ENCODE measurements at regions not wholly inside any gene's neighbourhood (a gene's known extent, or its start where the extent isn't known, plus 50 kb on each side); places are given as distances from the start of the nearest gene placed in this dataset.
A peak's percentile ranks its signal among the peaks of the same experiment; 100 is the strongest.
"Not testable (repeated sequence)": the region's sequence is repeated elsewhere in the genome, so short reads cannot be mapped to it uniquely, and the experiment has no call there.

DNA sequence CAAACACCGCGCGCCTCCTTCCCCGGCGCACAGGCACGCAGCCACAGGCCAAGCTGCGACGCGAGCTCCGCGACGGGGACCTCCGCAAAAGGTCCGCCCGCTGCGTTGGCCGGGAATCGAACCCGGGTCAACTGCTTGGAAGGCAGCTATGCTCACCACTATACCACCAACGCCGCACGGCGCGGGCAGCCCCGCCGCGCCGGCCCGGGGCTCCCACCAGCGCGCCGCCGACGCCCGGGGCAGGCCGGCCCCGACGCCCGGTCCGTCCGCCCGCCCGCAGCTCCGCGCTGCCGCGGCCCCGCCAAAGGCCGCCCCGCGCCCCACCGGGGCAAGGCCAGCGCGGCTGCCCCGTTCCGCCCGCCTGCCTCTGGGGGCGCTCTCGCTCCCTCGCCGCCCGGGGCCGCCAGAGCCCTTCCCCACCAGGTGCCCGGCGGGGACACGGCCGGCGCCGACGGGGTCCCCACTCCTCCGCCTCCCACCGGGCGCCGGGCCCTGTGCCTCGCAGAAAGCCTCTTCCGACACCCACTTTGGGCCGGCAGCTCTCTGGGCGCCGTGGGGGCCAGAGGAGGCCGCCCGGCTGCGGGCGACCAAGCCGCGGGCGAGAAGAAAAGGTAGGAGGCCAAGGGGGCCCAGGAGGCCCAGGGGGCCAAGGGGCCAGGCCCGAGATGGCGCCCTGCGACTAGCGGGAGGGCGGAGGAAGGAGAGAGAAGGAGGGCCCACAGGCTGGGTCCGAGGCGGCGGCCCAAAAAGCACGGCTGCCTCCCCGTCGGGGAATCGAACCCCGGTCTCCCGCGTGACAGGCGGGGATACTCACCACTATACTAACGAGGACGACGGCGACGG lies 50.2 kb upstream of the FCGR2A start:
- DNase-seq = not testable (repeated sequence)

DNA sequence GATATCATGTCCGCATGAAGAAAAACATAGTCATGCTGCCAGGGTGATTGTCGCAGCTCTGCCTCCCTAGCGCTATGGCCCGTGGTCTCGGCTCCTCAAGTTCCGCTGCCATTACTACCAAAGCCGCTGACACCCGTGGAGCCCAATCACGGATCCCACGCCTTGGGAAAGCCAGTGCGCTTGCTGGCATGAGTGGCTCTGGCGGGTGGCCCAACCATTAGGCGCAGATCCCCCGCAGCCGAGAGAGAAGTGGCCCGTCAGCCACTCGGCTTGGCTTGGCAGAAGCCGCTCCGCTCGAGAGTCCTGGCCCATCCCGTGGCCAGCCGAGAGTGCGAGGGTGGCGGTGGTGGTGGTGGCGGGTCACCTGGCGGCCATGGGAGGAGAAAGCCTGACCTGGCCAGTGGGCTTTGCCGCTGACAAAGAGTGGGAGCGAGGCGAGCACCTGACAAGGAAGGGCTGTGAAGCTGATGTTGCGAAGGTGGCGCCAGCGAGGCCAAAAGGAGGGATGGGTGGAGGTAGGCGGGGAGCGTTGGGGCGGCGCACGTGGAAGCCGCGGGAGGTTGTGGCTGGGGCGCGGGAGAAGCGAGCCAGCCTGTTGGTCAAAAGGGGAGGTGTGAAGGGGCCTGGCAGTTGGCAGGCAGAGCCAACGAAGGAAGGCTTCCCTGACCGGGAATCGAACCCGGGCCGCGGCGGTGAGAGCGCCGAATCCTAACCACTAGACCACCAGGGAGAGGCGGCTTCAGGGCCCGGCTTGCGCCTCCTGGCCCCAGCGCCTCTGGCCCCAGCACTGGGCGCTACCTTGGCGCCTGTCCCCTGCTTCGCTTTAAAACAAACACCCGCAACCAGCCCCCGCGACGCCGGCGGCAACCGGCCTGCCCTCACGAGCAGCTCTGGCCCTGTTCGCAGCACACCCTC lies 51.0 kb upstream of the FCGR2A start:
- DNase-seq = not testable (repeated sequence)

- not testable (repeated sequence) for DNase-seq
These were observed 53.4 kb upstream of the FCGR2A start for GRCh38 chr1:161451698-161452348.

GRCh38 chr1:161447760-161448332 lies 57.4 kb upstream of the FCGR2A start:
- not testable (repeated sequence) for DNase-seq

DNA sequence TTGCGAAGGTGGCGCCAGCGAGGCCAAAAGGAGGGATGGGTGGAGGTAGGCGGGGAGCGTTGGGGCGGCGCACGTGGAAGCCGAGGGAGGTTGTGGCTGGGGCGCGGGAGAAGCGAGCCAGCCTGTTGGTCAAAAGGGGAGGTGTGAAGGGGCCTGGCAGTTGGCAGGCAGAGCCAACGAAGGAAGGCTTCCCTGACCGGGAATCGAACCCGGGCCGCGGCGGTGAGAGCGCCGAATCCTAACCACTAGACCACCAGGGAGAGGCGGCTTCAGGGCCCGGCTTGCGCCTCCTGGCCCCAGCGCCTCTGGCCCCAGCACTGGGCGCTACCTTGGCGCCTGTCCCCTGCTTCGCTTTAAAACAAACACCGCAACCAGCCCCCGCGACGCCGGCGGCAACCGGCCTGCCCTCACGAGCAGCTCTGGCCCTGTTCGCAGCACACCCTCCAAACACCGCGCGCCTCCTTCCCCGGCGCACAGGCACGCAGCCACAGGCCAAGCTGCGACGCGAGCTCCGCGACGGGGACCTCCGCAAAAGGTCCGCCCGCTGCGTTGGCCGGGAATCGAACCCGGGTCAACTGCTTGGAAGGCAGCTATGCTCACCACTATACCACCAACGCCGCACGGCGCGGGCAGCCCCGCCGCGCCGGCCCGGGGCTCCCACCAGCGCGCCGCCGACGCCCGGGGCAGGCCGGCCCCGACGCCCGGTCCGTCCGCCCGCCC lies 58.1 kb upstream of the FCGR2A start:
- not testable (repeated sequence) for DNase-seq

DNA sequence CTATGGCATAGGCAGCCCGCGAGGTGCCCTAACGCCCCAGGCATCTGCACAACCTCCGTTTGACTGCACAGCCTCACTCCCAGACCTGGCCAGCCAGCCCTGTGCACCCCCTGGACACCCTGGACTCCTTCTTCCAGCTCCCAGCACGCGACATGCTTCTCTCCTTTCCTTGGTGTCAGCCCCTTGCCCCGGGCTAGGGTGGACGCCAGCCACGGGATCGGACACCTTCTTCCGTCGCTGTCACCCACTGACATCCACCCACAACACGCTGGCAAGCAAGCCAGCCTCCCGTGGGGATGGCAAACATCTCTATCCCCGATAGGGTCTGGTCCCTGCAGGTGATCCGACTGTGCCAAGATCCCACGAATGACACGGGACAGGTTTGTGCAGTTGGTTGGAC lies 60.5 kb upstream of the FCGR2A start:
- not testable (repeated sequence) for DNase-seq

- DNase-seq = not testable (repeated sequence)
These were observed 61.0 kb upstream of the FCGR2A start for GRCh38 chr1:161444255-161444654.

DNA sequence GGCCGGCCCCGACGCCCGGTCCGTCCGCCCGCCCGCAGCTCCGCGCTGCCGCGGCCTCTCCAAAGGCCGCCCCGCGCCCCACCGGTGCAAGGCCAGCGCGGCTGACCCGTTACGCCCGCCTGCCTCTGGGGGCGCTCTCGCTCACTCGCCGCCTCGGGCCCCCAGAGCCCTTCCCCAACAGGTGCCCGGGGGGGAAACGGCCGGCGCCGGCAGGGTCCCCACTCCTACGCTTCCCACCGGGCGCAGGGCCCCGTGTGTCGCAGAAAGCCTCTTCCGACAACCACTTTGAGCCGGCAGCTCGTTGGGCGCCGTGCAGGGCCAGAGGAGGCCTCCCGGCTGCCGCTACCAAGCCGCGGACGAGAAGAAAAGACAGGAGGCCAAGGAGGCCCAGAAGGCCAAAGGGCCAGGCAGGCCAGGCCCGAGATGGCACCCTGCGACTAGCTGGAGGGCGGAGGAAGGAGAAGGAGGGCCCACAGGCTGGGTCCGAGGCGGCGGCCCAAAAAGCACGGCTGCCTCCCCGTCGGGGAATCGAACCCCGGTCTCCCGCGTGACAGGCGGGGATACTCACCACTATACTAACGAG lies 64.9 kb upstream of the FCGR2A start:
- peak; percentile 29 for DNase-seq

DNA sequence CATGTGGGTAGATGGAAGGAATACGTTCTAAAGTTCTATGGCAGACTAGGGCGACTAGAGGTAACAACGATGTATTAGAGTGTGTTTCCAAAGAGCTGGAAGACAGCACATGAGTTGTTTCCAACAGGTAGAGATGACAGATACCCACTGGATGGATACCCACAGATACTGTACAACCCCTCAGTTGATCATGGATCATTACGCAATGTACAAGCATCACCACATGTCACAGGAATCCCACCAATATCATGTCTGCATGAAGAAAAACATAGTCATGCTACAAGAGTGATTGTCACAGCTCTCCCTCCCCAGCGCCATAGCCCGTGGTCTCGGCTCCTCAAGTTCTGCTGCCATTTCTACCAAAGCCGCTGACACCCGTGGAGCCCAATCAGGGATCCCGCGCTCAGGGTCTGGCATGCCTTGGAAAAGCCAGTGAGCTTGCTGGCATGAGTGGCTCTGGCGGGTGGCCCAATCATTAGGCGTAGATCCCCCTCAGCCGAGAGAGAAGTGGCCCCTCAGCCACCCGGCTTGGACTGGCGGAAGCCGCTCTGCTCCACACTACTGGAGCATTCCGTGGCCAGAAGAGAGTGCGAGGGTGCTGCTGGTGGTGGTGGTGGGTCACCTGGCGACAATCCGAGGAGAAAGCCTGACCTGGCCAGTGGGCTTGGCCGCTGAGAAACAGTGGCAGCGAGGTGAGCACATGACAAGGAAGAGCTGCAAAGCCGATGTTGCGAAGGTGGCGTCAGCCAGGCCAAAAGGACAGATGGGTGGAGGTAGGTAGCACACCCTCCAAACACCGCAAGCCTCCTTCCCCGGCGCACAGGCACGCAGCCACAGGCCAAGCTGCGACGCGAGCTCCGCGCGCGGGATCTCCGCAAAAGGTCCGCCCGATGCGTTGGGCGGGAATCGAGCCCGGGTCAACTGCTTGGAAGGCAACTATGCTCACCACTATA lies 65.7 kb upstream of the FCGR2A start:
- no peak for DNase-seq

GRCh38 chr1:161433191-161433590 lies 65.5 kb upstream of the CFAP126 start:
- DNase-seq = not testable (repeated sequence)

DNA sequence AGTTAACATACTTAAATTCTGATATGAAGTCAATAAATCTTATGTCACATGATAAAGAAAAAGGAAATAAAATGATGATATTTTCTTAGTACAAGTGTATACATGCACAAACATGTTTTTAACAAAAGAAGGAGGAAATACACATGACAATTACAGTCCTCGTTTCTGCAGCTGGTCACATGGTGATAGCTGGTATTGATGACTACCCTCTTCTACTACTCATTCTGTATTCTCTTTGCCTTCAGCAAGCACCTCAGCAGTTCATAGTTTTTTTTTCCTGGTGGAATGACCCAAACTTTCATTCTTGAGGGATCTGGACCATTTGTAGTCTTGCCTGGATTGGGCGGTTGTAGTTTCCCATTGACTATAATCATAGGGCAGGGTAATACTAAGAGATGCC lies 64.4 kb upstream of the CFAP126 start:
- no peak for DNase-seq

GRCh38 chr1:161427733-161428516 lies 60.2 kb upstream of the CFAP126 start:
- peak; percentile 6 for DNase-seq

GRCh38 chr1:161422914-161423313 lies 55.2 kb upstream of the CFAP126 start:
- DNase-seq = not testable (repeated sequence)

GRCh38 chr1:161421456-161421855 lies 53.8 kb upstream of the CFAP126 start:
- no peak for DNase-seq

DNA sequence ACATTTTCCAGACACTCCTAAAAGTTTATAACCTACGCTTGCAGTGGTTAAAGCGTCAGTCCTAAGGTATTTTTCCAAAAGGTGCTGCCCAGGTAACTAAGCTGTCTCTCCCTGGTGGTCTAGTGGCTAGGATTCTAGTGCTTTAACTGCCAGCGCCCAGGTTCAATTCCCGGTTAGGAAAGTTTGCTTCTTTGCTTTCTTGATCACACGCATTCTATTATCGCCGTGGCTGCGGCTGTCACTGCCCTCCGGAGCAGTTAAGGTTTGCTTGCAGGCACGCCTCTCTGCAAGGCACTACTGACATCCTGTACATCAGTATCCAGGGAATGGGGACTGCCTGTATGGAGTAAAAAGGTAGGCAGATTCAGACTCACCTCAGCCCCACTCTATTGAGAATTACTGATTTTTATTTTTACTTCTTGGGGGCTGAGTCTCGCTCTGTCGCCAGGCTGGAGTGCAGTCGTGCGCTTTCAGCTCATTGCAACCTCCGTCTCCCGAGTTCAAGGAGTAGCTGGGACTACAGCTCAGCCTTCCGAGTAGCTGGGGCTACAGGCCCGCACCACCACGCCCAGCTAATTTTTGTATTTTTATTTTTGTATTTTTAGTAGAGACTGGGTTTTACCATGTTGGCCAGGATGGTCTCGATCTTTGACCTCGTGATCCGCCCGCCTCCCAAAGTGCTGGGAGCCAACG lies 53.2 kb upstream of the CFAP126 start:
- no peak for DNase-seq

DNA sequence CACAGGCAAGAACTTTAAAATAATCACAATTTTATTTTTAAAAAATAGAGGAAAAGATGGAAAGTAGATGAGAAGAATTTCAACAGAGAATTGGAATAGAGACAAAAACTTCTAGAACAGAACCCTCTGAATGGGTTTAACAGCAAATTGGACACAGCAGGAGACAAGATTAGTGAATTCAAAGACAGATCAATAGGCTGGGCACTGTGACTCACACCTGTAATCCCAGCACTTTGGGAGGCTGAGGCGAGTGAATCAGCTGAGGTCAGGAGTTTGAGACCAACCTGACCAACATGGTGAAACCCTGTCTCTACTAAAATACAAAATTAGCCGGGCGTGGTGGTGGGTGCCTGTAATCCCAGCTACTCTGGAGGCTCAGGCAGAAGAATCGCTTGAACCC lies 49.9 kb upstream of the CFAP126 start:
- DNase-seq = not testable (repeated sequence)
